ENCODE measurements at regions not wholly inside any gene's neighbourhood (a gene's known extent, or its start where the extent isn't known, plus 50 kb on each side); places are given as distances from the start of the nearest gene placed in this dataset.
"Not testable (repeated sequence)": the region's sequence is repeated elsewhere in the genome, so short reads cannot be mapped to it uniquely, and the experiment has no call there.

- no peak for DNase-seq
These were observed 2840.3 kb upstream of the PCDH20 start for GRCh38 chr13:64255988-64256387.

DNA sequence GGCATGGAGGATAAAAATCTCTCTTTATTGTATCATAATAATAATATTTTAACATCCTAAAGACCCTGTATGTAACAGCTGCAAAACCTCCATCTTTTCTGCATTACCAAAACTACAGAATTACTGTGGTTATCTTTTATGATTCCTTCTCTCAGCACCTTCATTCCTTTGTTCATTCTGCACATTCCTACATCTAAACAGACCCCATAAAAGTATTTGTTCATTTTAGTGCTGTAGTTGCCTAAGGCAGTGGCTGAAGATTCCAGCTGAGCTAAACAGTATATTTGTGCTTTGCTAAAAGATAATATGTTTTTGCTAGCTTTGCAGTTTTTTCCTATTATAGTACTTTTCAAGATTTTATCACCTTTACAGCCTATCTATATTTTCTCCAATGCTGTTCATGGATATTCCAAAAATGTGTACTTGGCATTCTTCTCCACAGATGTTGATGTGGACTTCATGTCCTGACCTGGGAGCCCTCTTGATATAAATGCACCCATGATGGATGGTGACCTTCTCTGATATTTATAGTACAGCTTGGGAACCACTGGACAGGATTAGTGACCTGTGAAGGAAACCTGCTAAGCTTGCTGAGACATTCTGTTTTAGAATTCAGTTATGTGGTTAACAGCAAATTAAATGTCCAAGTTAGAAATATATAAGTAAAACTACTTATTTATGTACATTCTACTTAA is 2832.9 kb upstream of the PCDH20 start:
- no peak for DNase-seq

GRCh38 chr13:64239372-64239771 is 2823.7 kb upstream of the PCDH20 start:
- DNase-seq, result no peak

DNA sequence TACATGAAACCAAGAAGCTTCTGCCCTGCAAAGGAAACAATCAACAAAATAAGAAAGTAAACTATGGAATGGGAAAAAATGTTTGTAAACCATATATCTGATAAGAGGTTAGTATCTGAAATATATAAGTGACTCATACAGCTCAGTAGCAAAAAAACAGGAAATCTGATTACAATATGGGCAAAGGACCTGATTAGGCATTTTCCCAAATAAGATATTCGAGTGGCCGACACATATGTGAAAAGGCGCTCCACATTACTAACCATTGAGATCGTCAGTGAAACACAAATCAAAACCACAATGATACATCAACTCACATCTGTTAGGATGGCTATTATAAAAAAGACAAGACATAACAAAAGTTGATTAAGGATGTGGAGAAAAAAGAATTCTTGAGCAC is 2818.6 kb upstream of the PCDH20 start:
- no peak for DNase-seq

DNA sequence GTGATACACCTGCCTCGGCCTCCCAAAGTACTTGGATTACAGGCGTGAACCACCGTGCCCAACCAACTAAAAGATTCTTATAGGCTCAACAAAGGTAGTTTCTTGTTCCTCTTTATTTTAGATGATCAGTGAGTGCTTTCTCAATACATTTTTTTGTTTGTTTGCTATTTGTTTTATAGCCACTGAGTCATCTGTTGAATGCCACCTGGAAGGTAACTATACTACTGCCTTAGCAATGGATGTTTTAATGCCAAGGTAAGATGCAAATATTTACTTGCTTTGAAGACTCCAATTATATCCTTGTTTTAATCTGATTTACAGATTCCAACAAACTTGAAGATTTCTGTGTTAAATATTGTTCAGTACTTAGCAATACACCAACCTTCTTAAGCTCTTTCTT is 2807.4 kb upstream of the PCDH20 start:
- no peak for DNase-seq

- DNase-seq, result no peak
These were observed 2791.0 kb upstream of the PCDH20 start for GRCh38 chr13:64206430-64207225.

GRCh38 chr13:64202517-64202916 is 2786.9 kb upstream of the PCDH20 start:
- no peak for DNase-seq

- no peak for DNase-seq
These were observed 2781.6 kb upstream of the PCDH20 start for GRCh38 chr13:64197232-64197631.

DNA sequence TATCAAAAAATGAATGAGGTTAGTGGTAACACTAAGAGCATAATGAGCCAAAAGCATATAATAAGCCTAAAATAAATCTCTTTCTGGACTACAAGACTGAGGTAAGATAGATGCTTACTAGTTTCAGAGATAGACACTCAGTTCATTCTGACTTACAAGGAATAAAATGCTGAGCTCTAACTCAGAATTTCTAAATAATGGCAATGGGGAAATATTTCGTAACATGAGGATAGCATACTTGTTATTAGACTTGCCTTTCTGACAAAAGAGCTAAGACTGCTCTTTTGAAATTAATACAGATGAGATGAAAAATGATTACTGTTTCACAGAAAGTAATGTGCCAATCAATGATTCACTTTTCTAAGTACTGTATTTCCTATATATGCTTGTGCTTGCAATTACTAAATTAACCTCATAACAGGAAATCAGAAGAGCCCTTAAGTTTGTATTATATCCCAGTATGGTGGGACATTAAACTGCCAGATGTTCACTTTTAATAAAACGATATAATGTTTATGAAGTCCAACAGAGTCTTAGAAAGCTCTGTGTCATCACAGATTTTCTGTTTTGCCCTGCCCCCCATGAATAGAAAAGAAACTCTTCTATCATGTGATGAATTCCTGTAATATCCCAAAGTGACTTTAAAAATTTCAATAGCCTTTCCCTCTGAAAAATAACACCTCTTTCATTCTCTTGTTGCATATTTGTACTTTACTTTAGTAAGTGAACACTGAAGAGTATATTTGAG is 2771.0 kb upstream of the PCDH20 start:
- DNase-seq, result no peak

DNA sequence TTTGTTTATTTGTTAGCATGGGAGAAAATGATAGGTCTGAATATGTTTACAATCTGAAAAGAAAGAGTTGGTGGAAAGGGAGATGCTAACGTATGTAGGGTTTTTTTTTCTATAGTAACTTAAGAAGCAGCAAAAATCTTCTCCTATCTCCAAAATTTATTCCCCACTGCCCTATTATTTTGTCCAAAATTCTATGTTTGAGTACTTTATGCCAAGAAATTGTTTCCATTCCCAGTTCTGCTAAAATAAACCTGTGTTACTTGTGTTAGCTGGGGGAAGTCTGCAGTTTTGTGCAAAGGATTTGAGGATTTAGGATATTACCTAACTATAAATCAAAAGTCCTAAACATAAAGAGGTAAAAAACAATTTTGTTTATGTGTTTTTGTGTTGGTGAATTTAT is 2770.4 kb upstream of the PCDH20 start:
- no peak for DNase-seq

DNA sequence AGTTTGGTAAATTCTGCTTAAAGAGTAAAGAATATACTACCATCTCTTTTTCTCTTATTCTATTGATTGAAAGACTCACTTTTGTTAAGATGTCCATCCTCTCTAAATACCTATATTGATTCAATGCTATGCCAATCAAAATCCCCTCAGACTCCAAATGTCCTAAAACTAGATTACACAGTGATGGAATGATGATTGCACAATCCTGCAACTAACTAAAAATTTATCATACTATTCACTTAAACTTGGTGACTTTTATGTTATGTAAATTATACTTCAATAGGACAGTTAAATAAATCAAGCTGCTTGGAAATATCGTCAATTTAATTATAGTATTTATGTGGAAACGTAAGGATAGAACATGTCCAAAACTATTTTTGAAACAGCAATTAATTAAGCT is 2765.1 kb upstream of the PCDH20 start:
- DNase-seq, result no peak

- no peak for DNase-seq
These were observed 2750.2 kb upstream of the PCDH20 start for GRCh38 chr13:64165826-64166225.

GRCh38 chr13:64164435-64164834 is 2748.8 kb upstream of the PCDH20 start:
- no peak for DNase-seq

DNA sequence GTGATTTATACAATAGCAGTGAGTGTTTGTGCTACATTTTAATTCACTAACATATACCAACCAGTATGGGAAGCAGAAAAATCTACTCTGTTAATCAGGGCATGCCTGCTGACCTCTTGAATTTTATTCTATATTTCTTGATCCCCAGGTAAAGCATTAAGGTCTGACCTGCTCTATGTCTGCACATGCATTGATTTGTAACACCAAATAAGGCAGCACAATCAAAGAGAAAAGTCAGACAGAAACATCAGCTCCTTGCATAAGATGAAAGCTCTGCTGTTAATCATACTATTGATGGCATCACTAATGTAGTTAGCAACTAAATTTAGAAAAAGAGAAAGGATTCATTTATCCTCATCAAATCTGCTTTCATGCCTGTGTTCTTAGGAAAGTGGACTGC is 2744.8 kb upstream of the PCDH20 start:
- no peak for DNase-seq

GRCh38 chr13:64158908-64159307 is 2743.3 kb upstream of the PCDH20 start:
- DNase-seq, result no peak

- DNase-seq, result peak; percentile 16
These were observed 2738.9 kb upstream of the PCDH20 start for GRCh38 chr13:64154514-64154913.

- DNase-seq, result no peak
These were observed 2715.0 kb upstream of the PCDH20 start for GRCh38 chr13:64130600-64130999.

DNA sequence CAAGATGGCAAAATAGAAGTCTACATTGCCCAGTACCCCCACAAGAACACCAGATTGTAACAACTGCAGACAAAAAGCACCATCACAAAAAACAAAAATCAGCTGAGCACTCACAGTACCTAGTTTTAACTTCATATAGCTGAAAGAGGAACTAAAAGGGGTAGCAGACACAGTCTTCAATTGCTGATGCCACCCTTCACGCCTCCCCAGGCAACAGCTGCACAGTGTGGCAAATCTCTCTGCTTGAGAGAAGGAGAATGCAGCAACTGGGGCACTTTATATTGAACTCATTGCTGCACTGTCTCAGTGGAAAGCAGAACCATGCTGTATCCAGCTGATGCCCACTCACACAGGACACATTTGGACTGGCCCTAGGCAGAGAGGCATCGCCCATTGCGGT is 2714.5 kb upstream of the PCDH20 start:
- DNase-seq, result peak; percentile 4

DNA sequence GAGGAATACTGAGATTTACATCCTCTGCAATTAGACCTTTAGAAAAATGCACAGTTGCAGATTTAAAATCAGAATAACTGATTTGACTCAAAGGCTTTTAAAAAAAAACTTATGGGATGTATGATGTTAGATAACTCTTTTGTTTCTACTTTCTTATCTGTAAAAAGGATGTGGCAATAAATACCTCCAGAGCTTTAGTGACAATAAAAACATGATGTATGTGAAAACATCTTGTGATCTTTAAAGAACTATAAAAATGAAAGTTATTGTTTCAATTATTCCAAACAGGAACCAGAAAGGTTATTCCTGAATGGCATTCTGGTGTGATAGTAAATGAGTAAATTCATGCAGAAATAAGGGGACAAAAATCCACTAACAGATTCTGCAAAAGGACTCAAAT is 2712.2 kb upstream of the PCDH20 start:
- DNase-seq, result no peak

- no peak for DNase-seq
These were observed 2711.5 kb upstream of the PCDH20 start for GRCh38 chr13:64127192-64127591.

GRCh38 chr13:64121023-64121709 is 2705.5 kb upstream of the PCDH20 start:
- not testable (repeated sequence) for DNase-seq

- no peak for DNase-seq
These were observed 2684.3 kb upstream of the PCDH20 start for GRCh38 chr13:64099994-64100393.

GRCh38 chr13:64090311-64090710 is 2674.7 kb upstream of the PCDH20 start:
- no peak for DNase-seq
